H1 (cell line): ENCODE measurements at regions not wholly inside any gene's neighbourhood (a gene's known extent, or its start where the extent isn't known, plus 50 kb on each side); places are given as distances from the start of the nearest gene placed in this dataset.

Source experiments
- ASH2L ChIP-seq: fragments of 200-600, 300-600 bp; sonication (generic); IDR thresholded peaks from one replicate; pipeline ENCODE4 v1.7.1; 2017; ENCODE audit warnings: low read length
- CHD2 ChIP-seq: IDR thresholded peaks from 2 replicates; pipeline ENCODE4 v1.6.1; 2012; ENCODE audit warnings: low read length, improper control_type of control experiment
- KDM1A ChIP-seq: fragments of 200-600, 300-600 bp; sonication (generic); IDR thresholded peaks from 2 replicates; pipeline ENCODE4 v1.7.1; 2016; ENCODE audit warnings: mild to moderate bottlenecking, low read length, borderline replicate concordance
- KDM5A ChIP-seq: fragments of 200-600 bp; IDR thresholded peaks from 2 replicates; pipeline ENCODE4 v1.7.1; 2012; ENCODE audit warnings: mild to moderate bottlenecking, low read length, inconsistent platforms, mixed read lengths
- RFX5 ChIP-seq: IDR thresholded peaks from 2 replicates; pipeline ENCODE4 v1.6.1; 2011; ENCODE audit warnings: low read depth, low read length, improper control_type of control experiment, borderline replicate concordance
- SAP30 ChIP-seq: fragments of 300-600 bp; sonication (generic); IDR thresholded peaks from 2 replicates; pipeline ENCODE4 v1.7.1; 2012; ENCODE audit warnings: low read length, moderate library complexity, mild to moderate bottlenecking, inconsistent platforms; ENCODE audit not compliant: insufficient read depth, insufficient replicate concordance
- SP2 ChIP-seq: IDR thresholded peaks from 2 replicates; pipeline ENCODE4 v1.6.1; 2012; ENCODE audit warnings: mild to moderate bottlenecking, low read length, inconsistent platforms
- TF ChIP-seq, protein P1 (sequence below): IDR thresholded peaks from 2 replicates; pipeline ENCODE4 v1.6.1; 2012; ENCODE audit warnings: inconsistent platforms

DNA sequence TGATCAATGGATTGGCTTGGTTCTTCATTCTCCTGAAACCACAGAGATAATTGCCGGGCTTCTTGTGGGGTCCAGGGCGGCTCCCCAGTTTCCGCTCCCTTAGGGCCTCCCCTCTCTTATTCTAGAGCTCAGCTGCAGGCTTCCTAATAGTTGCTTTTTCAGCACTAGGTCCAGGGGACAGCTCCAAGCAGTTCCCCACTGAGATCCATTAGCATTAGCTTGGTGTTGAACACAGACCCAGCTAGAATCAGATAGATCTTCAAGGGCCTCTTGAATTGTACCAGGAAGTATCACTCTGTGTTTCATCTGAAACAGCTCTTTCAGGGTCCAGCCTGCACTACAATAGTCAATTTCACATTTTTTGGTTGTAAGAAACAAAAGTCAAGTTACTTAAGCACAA, 238.7 kb downstream of the SEC23IP start (continued):
- TF ChIP-seq CHD2 (no peak), KDM1A (no peak), KDM5A (no peak), ASH2L (no peak), RFX5 (no peak), SP2 (no peak), SAP30 (no peak)
- TF ChIP-seq, protein P1, sequence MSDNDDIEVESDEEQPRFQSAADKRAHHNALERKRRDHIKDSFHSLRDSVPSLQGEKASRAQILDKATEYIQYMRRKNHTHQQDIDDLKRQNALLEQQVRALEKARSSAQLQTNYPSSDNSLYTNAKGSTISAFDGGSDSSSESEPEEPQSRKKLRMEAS = no peak
